WTC11 (cell line): ENCODE measurements at regions not wholly inside any gene's neighbourhood (a gene's known extent, or its start where the extent isn't known, plus 50 kb on each side); places are given as distances from the start of the nearest gene placed in this dataset.

Experiments used
- ATAC-seq: fragments of 200-7000 bp; cut with Tn5 transposase; 2 replicates; pipeline ENCODE4 v1.10.0; 2021; ENCODE audit warnings: mild to moderate bottlenecking, moderate library complexity
- CTCF ChIA-PET: fragments of 300-600 bp; sonication (Branson Sonifier 250); formaldehyde crosslinking; loops from one replicate; lab custom pipeline; 2021; ENCODE audit warnings: antibody characterized with exemption; lab: Charles Lee
- POLR2A ChIA-PET: fragments of 350-600 bp; sonication (Branson Sonifier 250); formaldehyde crosslinking; loops from one replicate; lab custom pipeline; 2021; ENCODE audit warnings: antibody characterized with exemption; lab: Charles Lee
- DNase-seq: peaks from one replicate; pipeline ENCODE4 v3.0.0; 2021; ENCODE audit warnings: low spot score
- H3K27ac Mint-ChIP-seq: 2 replicates; pipeline ENCODE4 v1.8.0; 2021; ENCODE audit warnings: mixed read lengths
- H3K27me3 Mint-ChIP-seq: 2 replicates; pipeline ENCODE4 v1.8.0; 2021; ENCODE audit warnings: low read depth, mild to moderate bottlenecking, moderate library complexity, mixed read lengths
- H3K36me3 Mint-ChIP-seq: 2 replicates; pipeline ENCODE4 v1.8.0; 2021; ENCODE audit warnings: mixed read lengths
- H3K4me1 Mint-ChIP-seq: 2 replicates; pipeline ENCODE4 v1.8.0; 2022; ENCODE audit warnings: mixed read lengths
- H3K4me3 Mint-ChIP-seq: 2 replicates; pipeline ENCODE4 v1.8.0; 2021; ENCODE audit warnings: mild to moderate bottlenecking, moderate library complexity, mixed read lengths
- H3K9me3 Mint-ChIP-seq: 2 replicates; pipeline ENCODE4 v1.8.0; 2021; ENCODE audit warnings: mixed read lengths
- CBFB ChIP-seq: sonication (generic); formaldehyde crosslinking; IDR thresholded peaks from 2 replicates; pipeline ENCODE4 v1.8.1; 2022; ENCODE audit warnings: mild to moderate bottlenecking, low read depth, missing genetic modification reagents
- CREB1 ChIP-seq: sonication (generic); formaldehyde crosslinking; IDR thresholded peaks from 2 replicates; pipeline ENCODE4 v1.8.0; 2023; ENCODE audit warnings: mild to moderate bottlenecking, missing genetic modification reagents
- GTF2I ChIP-seq: fragments of 250-450 bp; sonication (Bioruptor Pico); conservative IDR thresholded peaks from 2 replicates; pipeline ENCODE4 v1.4.0; 2021; ENCODE audit warnings: mild to moderate bottlenecking
- JAZF1 ChIP-seq: fragments of 250-450 bp; sonication (Bioruptor Pico); IDR thresholded peaks from 2 replicates; pipeline ENCODE4 v1.9.0; 2021; ENCODE audit warnings: moderate library complexity, mild to moderate bottlenecking, inconsistent platforms
- NFE2L1 ChIP-seq: sonication (generic); formaldehyde crosslinking; IDR thresholded peaks from 2 replicates; pipeline ENCODE4 v1.8.1; 2023; ENCODE audit warnings: missing genetic modification reagents
- NFYB ChIP-seq: sonication (generic); formaldehyde crosslinking; conservative IDR thresholded peaks from 2 replicates; pipeline ENCODE4 v1.8.0; 2022; ENCODE audit warnings: low read depth, missing genetic modification reagents
- NR2C2 ChIP-seq: sonication (generic); formaldehyde crosslinking; IDR thresholded peaks from 2 replicates; pipeline ENCODE4 v1.8.0; 2022; ENCODE audit warnings: mild to moderate bottlenecking, missing genetic modification reagents
- PRRX2 ChIP-seq: fragments of 250-450 bp; sonication (Bioruptor Pico); IDR thresholded peaks from 2 replicates; pipeline ENCODE4 v1.8.0; 2021; ENCODE audit warnings: mild to moderate bottlenecking
- SMAD4 ChIP-seq: sonication (generic); formaldehyde crosslinking; IDR thresholded peaks from 2 replicates; pipeline ENCODE4 v1.8.0; 2022; ENCODE audit warnings: mild to moderate bottlenecking, missing genetic modification reagents
- SOX15 ChIP-seq: fragments of 250-450 bp; sonication (Bioruptor Pico); IDR thresholded peaks from 2 replicates; pipeline ENCODE4 v1.9.0; 2021; ENCODE audit warnings: mild to moderate bottlenecking
- ZBTB21 ChIP-seq: sonication (generic); formaldehyde crosslinking; IDR thresholded peaks from 2 replicates; pipeline ENCODE4 v1.8.1; 2023; ENCODE audit warnings: mild to moderate bottlenecking, missing genetic modification reagents, borderline replicate concordance
- ZNF396 ChIP-seq: fragments of 250-450 bp; sonication (Bioruptor Pico); IDR thresholded peaks from 2 replicates; pipeline ENCODE4 v1.8.0; 2021; ENCODE audit warnings: mild to moderate bottlenecking, moderate library complexity, borderline replicate concordance
- TF ChIP-seq, protein P1 (sequence below): sonication (generic); formaldehyde crosslinking; IDR thresholded peaks from 2 replicates; pipeline ENCODE4 v1.8.0; 2022; ENCODE audit warnings: mild to moderate bottlenecking, missing genetic modification reagents
- TF ChIP-seq, protein P2 (sequence below): fragments of 250-450 bp; sonication (Bioruptor Pico); conservative IDR thresholded peaks from 2 replicates; pipeline ENCODE4 v1.9.0; 2021; ENCODE audit warnings: mild to moderate bottlenecking
- TF ChIP-seq, protein P3 (sequence below): fragments of 250-450 bp; sonication (Bioruptor Pico); IDR thresholded peaks from 2 replicates; pipeline ENCODE4 v1.9.0; 2021; ENCODE audit warnings: mild to moderate bottlenecking, borderline replicate concordance
- TF ChIP-seq, protein P4 (sequence below): sonication (generic); formaldehyde crosslinking; IDR thresholded peaks from 2 replicates; pipeline ENCODE4 v1.8.1; 2022; ENCODE audit warnings: missing genetic modification reagents, borderline replicate concordance
- TF ChIP-seq, protein P5 (sequence below): fragments of 250-450 bp; sonication (Bioruptor Pico); IDR thresholded peaks from 2 replicates; pipeline ENCODE4 v1.9.0; 2021; ENCODE audit warnings: moderate library complexity, mild to moderate bottlenecking, inconsistent platforms, borderline replicate concordance
- TF ChIP-seq, protein P6 (sequence below): sonication (generic); formaldehyde crosslinking; IDR thresholded peaks from 2 replicates; pipeline ENCODE4 v1.8.1; 2022; ENCODE audit warnings: low read depth, mild to moderate bottlenecking, moderate library complexity, missing genetic modification reagents, borderline replicate concordance
- TF ChIP-seq, protein P7 (sequence below): sonication (generic); formaldehyde crosslinking; IDR thresholded peaks from 2 replicates; pipeline ENCODE4 v1.8.1; 2023; ENCODE audit warnings: mild to moderate bottlenecking, missing genetic modification reagents, moderate library complexity

DNA sequence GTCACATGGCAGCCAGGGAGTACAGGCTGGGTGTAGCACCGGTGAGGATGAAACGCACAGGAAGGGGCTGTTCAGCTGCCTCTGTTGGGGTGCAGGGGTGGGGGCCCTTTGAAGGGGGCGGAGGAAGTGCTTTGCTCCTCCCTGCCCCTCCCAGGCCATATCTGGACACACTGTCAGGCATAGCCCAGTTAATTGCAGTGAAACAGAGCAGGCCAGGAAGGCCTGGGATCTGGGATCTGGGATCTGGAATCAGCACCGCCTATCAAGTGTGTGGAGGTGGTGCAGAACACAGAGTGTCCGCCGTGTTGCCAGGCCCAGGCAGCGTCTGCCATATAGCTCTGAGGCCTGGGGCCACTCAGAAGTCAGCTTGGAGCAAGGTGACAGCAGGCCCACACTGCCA, 85.5 kb upstream of the EPCAM start:
- H3K9me3 Mint-ChIP-seq = peaks cover 16% of the 10 kb centered on the region
- TF ChIP-seq, protein P1, sequence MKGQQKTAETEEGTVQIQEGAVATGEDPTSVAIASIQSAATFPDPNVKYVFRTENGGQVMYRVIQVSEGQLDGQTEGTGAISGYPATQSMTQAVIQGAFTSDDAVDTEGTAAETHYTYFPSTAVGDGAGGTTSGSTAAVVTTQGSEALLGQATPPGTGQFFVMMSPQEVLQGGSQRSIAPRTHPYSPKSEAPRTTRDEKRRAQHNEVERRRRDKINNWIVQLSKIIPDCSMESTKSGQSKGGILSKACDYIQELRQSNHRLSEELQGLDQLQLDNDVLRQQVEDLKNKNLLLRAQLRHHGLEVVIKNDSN = no peak
- TF ChIP-seq, protein P2, sequence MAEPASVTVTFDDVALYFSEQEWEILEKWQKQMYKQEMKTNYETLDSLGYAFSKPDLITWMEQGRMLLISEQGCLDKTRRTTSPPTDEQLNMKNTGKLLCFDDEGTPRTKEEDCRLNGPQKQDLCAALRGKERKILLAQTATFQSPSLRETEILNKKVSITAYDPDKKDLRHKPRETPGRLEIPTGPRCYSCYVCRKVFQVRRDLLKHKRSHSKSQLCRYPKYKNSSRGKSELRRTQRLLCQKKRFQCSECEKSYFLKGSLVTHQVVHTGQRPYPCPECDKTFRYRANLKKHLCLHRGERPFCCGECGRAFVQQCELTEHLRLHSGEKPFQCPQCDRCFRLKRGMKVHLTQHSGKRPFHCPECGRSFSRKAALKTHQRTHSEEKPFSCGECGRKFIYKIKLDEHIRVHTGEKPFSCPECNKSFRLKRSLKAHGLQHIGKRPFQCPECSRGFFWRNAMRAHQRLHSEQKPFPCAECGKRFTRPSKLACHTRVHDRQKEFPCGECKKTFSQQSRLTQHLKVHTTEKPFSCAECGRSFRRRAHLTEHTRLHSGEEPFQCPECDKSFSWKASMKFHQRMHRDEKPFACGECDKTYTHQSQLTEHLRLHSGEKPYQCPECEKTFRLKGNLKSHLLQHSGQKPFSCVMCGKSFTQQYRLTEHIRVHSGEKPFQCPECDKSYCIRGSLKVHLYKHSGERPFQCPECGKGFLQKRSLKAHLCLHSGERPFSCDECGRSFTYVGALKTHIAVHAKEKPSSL = no peak
- TF ChIP-seq, protein P3, sequence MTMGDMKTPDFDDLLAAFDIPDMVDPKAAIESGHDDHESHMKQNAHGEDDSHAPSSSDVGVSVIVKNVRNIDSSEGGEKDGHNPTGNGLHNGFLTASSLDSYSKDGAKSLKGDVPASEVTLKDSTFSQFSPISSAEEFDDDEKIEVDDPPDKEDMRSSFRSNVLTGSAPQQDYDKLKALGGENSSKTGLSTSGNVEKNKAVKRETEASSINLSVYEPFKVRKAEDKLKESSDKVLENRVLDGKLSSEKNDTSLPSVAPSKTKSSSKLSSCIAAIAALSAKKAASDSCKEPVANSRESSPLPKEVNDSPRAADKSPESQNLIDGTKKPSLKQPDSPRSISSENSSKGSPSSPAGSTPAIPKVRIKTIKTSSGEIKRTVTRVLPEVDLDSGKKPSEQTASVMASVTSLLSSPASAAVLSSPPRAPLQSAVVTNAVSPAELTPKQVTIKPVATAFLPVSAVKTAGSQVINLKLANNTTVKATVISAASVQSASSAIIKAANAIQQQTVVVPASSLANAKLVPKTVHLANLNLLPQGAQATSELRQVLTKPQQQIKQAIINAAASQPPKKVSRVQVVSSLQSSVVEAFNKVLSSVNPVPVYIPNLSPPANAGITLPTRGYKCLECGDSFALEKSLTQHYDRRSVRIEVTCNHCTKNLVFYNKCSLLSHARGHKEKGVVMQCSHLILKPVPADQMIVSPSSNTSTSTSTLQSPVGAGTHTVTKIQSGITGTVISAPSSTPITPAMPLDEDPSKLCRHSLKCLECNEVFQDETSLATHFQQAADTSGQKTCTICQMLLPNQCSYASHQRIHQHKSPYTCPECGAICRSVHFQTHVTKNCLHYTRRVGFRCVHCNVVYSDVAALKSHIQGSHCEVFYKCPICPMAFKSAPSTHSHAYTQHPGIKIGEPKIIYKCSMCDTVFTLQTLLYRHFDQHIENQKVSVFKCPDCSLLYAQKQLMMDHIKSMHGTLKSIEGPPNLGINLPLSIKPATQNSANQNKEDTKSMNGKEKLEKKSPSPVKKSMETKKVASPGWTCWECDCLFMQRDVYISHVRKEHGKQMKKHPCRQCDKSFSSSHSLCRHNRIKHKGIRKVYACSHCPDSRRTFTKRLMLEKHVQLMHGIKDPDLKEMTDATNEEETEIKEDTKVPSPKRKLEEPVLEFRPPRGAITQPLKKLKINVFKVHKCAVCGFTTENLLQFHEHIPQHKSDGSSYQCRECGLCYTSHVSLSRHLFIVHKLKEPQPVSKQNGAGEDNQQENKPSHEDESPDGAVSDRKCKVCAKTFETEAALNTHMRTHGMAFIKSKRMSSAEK (CRISPR knock-in tag) = no peak
- TF ChIP-seq GTF2I (CRISPR knock-in tag) (no peak), NR2C2 (CRISPR knock-in tag) (no peak), ZNF396 (CRISPR knock-in tag) (no peak), CREB1 (no peak), ZBTB21 (CRISPR knock-in tag) (no peak), PRRX2 (CRISPR knock-in tag) (no peak), NFYB (no peak), NFE2L1 (CRISPR knock-in tag) (no peak), JAZF1 (CRISPR knock-in tag) (no peak), SOX15 (CRISPR knock-in tag) (no peak), SMAD4 (no peak), CBFB (CRISPR knock-in tag) (no peak)
- TF ChIP-seq, protein P4, sequence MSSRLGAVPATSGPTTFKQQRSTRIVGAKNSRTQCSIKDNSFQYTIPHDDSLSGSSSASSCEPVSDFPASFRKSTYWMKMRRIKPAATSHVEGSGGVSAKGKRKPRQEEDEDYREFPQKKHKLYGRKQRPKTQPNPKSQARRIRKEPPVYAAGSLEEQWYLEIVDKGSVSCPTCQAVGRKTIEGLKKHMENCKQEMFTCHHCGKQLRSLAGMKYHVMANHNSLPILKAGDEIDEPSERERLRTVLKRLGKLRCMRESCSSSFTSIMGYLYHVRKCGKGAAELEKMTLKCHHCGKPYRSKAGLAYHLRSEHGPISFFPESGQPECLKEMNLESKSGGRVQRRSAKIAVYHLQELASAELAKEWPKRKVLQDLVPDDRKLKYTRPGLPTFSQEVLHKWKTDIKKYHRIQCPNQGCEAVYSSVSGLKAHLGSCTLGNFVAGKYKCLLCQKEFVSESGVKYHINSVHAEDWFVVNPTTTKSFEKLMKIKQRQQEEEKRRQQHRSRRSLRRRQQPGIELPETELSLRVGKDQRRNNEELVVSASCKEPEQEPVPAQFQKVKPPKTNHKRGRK = no peak
- TF ChIP-seq, protein P5, sequence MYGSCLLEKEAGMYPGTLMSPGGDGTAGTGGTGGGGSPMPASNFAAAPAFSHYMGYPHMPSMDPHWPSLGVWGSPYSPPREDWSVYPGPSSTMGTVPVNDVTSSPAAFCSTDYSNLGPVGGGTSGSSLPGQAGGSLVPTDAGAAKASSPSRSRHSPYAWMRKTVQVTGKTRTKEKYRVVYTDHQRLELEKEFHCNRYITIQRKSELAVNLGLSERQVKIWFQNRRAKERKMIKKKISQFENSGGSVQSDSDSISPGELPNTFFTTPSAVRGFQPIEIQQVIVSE (CRISPR knock-in tag) = no peak
- TF ChIP-seq, protein P6, sequence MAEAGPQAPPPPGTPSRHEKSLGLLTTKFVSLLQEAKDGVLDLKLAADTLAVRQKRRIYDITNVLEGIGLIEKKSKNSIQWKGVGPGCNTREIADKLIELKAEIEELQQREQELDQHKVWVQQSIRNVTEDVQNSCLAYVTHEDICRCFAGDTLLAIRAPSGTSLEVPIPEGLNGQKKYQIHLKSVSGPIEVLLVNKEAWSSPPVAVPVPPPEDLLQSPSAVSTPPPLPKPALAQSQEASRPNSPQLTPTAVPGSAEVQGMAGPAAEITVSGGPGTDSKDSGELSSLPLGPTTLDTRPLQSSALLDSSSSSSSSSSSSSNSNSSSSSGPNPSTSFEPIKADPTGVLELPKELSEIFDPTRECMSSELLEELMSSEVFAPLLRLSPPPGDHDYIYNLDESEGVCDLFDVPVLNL (CRISPR knock-in tag) = no peak
- TF ChIP-seq, protein P7, sequence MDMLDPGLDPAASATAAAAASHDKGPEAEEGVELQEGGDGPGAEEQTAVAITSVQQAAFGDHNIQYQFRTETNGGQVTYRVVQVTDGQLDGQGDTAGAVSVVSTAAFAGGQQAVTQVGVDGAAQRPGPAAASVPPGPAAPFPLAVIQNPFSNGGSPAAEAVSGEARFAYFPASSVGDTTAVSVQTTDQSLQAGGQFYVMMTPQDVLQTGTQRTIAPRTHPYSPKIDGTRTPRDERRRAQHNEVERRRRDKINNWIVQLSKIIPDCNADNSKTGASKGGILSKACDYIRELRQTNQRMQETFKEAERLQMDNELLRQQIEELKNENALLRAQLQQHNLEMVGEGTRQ (CRISPR knock-in tag) = no peak
- H3K27me3 Mint-ChIP-seq = no peaks in the 10 kb centered on the region
- H3K27ac Mint-ChIP-seq = no peak overlapping the region
- DNase-seq (no peak), ATAC-seq (no peak)
- ChIA-PET POLR2A (no interaction called here), CTCF (no interaction called here)
- H3K36me3 Mint-ChIP-seq = peaks cover 15% of the 10 kb centered on the region
- no peak overlapping the region for H3K4me3 Mint-ChIP-seq
- peaks cover 16% of the 10 kb centered on the region for H3K4me1 Mint-ChIP-seq
